Endothelial cell of umbilical vein (primary cell): ENCODE measurements at regions not wholly inside any gene's neighbourhood (a gene's known extent, or its start where the extent isn't known, plus 50 kb on each side); places are given as distances from the start of the nearest gene placed in this dataset.

Experiments used
- BruUV-seq: library from RNA; stranded (reverse); fragments of 400-500 nt; replicated peaks from 2 replicates; lab custom pipeline; 2021; lab: Mats Ljungman, UMichigan
- CTCF ChIA-PET: fragments of 300-600, 350-600 bp; sonication (Branson Sonifier 250); formaldehyde crosslinking; loops from one replicate; lab custom pipeline; 2021; ENCODE audit warnings: antibody characterized with exemption, inconsistent platforms; lab: Charles Lee
- POLR2A ChIA-PET: fragments of 300-600, 350-600 bp; sonication (Branson Sonifier 250); formaldehyde crosslinking; loops from one replicate; lab custom pipeline; 2021; ENCODE audit warnings: antibody characterized with exemption, inconsistent platforms; lab: Charles Lee
- DNase-seq: peaks from one replicate; pipeline ENCODE4 v3.0.0-alpha.2; 2011; ENCODE audit warnings: low read depth, low spot score
- FAIRE-seq: peaks from 2 replicates; lab custom pipeline; 2011; peaks lifted over from hg19 to GRCh38; lab: Jason Lieb, UNC
- H2AFZ ChIP-seq: 2 replicates; pipeline ENCODE4 v1.6.0; 2012; ENCODE audit warnings: low read depth, low read length, control low read depth, inconsistent platforms
- H3K27ac ChIP-seq: 2 replicates; pipeline ENCODE4 v1.5.1; 2011; ENCODE audit warnings: low read depth, mild to moderate bottlenecking, control low read depth, low read length, moderate library complexity; ENCODE audit not compliant: insufficient read depth
- H3K27me3 ChIP-seq, 2 experiments: 2 replicates each; pipeline versions ENCODE4 v1.6.0 to v1.6.1; 2011; ENCODE audit warnings: low read length in 2 of 2, mixed read lengths in 1 of 2; ENCODE audit not compliant: control insufficient read depth in 2 of 2, insufficient read depth in 2 of 2
- H3K36me3 ChIP-seq, 2 experiments: 2 replicates in 1 of 2; 3 replicates in 1 of 2; pipeline ENCODE4 v1.5.1; 2011; ENCODE audit warnings: low read length in 2 of 2, mild to moderate bottlenecking in 1 of 2, moderate library complexity in 1 of 2; ENCODE audit not compliant: control insufficient read depth in 2 of 2, insufficient read depth in 2 of 2; ENCODE audit errors: extremely low read depth in 1 of 2
- H3K4me1 ChIP-seq: 3 replicates; pipeline ENCODE4 v1.5.1; 2011; ENCODE audit warnings: mild to moderate bottlenecking, low read length; ENCODE audit not compliant: control insufficient read depth, insufficient read depth; ENCODE audit errors: extremely low read depth
- H3K4me2 ChIP-seq: 2 replicates; pipeline ENCODE4 v1.6.1; 2011; ENCODE audit warnings: low read length, control low read depth, mixed read lengths; ENCODE audit not compliant: insufficient read depth
- H3K4me3 ChIP-seq, 3 experiments: fragments of 200-600 bp in 1 of 3; sonication (generic), shearing (Covaris generic) in 1 of 3; replicated peaks in 1 of 3; 2 replicates each; pipeline ENCODE4 v1.5.1; 2011 to 2016; ENCODE audit warnings: control low read depth in 3 of 3, low read length in 3 of 3, mild to moderate bottlenecking in 2 of 3, inconsistent platforms in 1 of 3, low read depth in 1 of 3, moderate library complexity in 1 of 3; ENCODE audit not compliant: insufficient read depth in 1 of 3
- H3K79me2 ChIP-seq: 2 replicates; pipeline ENCODE4 v1.6.0; 2012; ENCODE audit warnings: low read length, inconsistent platforms; ENCODE audit not compliant: control insufficient read depth, insufficient read depth
- H3K9ac ChIP-seq: replicated peaks from 2 replicates; pipeline ENCODE3; 2011; ENCODE audit warnings: low read length, control low read depth; ENCODE audit not compliant: insufficient read depth; ENCODE audit errors: extremely low read depth
- H3K9me1 ChIP-seq: replicated peaks from 3 replicates; pipeline ENCODE4 v1.6.0; 2011; ENCODE audit warnings: mild to moderate bottlenecking, low read length; ENCODE audit not compliant: control insufficient read depth, insufficient read depth; ENCODE audit errors: extremely low read depth
- H3K9me3 ChIP-seq: replicated peaks from 2 replicates; pipeline ENCODE4 v1.5.1; 2012; ENCODE audit warnings: low read length, inconsistent platforms; ENCODE audit not compliant: control insufficient read depth, insufficient read depth
- H4K20me1 ChIP-seq: replicated peaks from 2 replicates; pipeline ENCODE3; 2011; ENCODE audit warnings: mild to moderate bottlenecking, low read length; ENCODE audit not compliant: control insufficient read depth, insufficient read depth; ENCODE audit errors: extremely low read depth
- EZH2 ChIP-seq: IDR thresholded peaks from 2 replicates; pipeline ENCODE4 v1.6.1; 2012; ENCODE audit warnings: borderline replicate concordance, low read depth, mild to moderate bottlenecking, moderate library complexity, low read length, inconsistent platforms; ENCODE audit not compliant: severe bottlenecking
- FOS ChIP-seq: IDR thresholded peaks from 2 replicates; pipeline ENCODE4 v1.6.1; 2011; ENCODE audit warnings: mild to moderate bottlenecking, low read length, moderate library complexity, borderline replicate concordance; ENCODE audit not compliant: insufficient read depth
- GATA2 ChIP-seq: IDR thresholded peaks from 2 replicates; pipeline ENCODE4 v1.7.0; 2011; ENCODE audit warnings: low read depth, mild to moderate bottlenecking, moderate library complexity, mixed read lengths, low read length; ENCODE audit not compliant: insufficient read length, insufficient read depth
- JUN ChIP-seq: IDR thresholded peaks from 2 replicates; pipeline ENCODE4 v1.6.1; 2011; ENCODE audit warnings: borderline replicate concordance, low read depth; ENCODE audit not compliant: insufficient read length, insufficient read depth
- MYC ChIP-seq: IDR thresholded peaks from one replicate; pipeline ENCODE4 v1.6.1; 2011; ENCODE audit warnings: mild to moderate bottlenecking, low read depth, low read length
- POLR2AphosphoS5 ChIP-seq: IDR thresholded peaks from 2 replicates; pipeline ENCODE4 v1.6.1; 2012; ENCODE audit warnings: low read depth, mild to moderate bottlenecking, control low read depth, low read length, moderate library complexity; ENCODE audit not compliant: insufficient read depth
- dilution Hi-C: fragments of 300-500 bp; cut with MboI; formaldehyde crosslinking; loops from one replicate; pipeline ENCODE4 v1.15.0; 2019; ENCODE audit warnings: low sequenced_read_pairs; ENCODE audit not compliant: extremely low pct_ligation_motif_present
- intact Hi-C: fragments of 100-400 bp; cut with micrococcal nuclease; formaldehyde crosslinking; loops from one replicate; pipeline ENCODE4 v1.10.0; 2022
- TF ChIP-seq, protein P1 (sequence below): IDR thresholded peaks from 2 replicates; pipeline ENCODE4 v1.6.1; 2011; ENCODE audit not compliant: insufficient read depth, insufficient read length

DNA sequence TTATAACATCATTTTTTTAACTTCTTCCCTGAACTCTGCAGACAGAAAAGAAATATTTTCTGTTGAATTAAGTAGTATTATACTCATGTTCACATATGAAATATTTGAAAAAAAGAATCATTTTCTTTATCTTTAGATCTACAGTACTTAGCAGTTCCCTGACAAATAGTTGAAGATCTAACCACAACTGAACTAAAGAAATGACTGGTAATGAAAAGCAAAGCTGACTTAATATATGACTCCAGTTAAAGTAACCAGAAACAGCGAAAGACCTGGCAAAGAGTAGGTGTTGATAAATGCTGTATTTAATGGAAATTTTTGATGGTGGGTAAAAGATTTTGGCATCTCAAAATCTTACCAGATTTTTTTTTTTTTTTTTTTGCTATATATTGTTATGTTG, 207.1 kb upstream of the SLC16A7 start:
- TF ChIP-seq POLR2AphosphoS5 (no peak), EZH2 (no peak)
- TF ChIP-seq, protein P1, sequence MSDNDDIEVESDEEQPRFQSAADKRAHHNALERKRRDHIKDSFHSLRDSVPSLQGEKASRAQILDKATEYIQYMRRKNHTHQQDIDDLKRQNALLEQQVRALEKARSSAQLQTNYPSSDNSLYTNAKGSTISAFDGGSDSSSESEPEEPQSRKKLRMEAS: no peak
- no peaks in the 10 kb centered on the region for H3K9me3 ChIP-seq
- intact Hi-C loops (loop anchor here (5.0 kb wide), 1 partner anchor 1224 kb away; no protein-coding TSS in a partner anchor), dilution Hi-C loops (no loop called here)
- FAIRE-seq: no peak
- no peaks in the 10 kb centered on the region for H3K27me3 ChIP-seq
- H3K27ac ChIP-seq: no peak overlapping the region
- H3K4me3 ChIP-seq: no peak overlapping the region
- no peaks in the 10 kb centered on the region for H3K36me3 ChIP-seq
- no peaks in the 10 kb centered on the region for H4K20me1 ChIP-seq
- POLR2A ChIA-PET: no interaction called here
- no peak overlapping the region for H3K4me2 ChIP-seq
- DNase-seq: no peak
- no peak overlapping the region for H3K9ac ChIP-seq
- H3K79me2 ChIP-seq: no peaks in the 10 kb centered on the region
- H2AFZ ChIP-seq: no peak overlapping the region
- no peaks in the 10 kb centered on the region for H3K9me1 ChIP-seq
- CTCF ChIA-PET: interaction anchor here (0.9 to 1.1 kb wide), 3 partner anchors 9 to 16 kb away, joined by 3 to 4 read pairs (median 3); no protein-coding TSS in a partner anchor
- BruUV-seq: no TSS peak
- no peaks in the 10 kb centered on the region for H3K4me1 ChIP-seq

DNA sequence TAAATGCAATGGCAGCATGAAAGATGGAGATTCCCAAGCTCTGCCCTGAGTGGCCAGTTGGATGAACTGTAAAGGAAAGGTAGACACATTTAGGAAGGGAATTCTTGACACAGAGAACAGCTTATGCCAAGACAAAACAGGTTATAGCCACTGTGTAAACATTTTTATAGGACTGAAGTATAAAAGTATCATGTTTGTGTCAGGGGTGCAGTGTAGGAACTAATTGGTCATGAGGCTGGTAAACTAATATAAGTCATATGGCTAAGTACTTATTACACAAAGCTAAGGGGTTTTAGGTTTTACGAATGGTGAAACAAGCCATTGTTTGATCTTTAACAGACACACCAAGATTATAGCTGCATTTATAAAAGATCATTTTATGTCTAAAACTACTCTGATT, 207.7 kb upstream of the SLC16A7 start:
- Histone ChIP-seq H3K9me3 (no peaks in the 10 kb centered on the region), H3K27me3 (no peaks in the 10 kb centered on the region), H3K79me2 (no peaks in the 10 kb centered on the region), H3K27ac (no peak overlapping the region), H3K9me1 (no peaks in the 10 kb centered on the region), H2AFZ (no peak overlapping the region), H3K4me3 (no peak overlapping the region), H4K20me1 (no peaks in the 10 kb centered on the region), H3K4me1 (no peaks in the 10 kb centered on the region), H3K36me3 (no peaks in the 10 kb centered on the region), H3K9ac (no peak overlapping the region), H3K4me2 (no peak overlapping the region)
- no peak for FAIRE-seq
- ChIA-PET CTCF (interaction anchor here (0.9 to 1.1 kb wide), 3 partner anchors 9 to 15 kb away, joined by 3 to 4 read pairs (median 3); no protein-coding TSS in a partner anchor), POLR2A (no interaction called here)
- TF ChIP-seq JUN (no peak), MYC (no peak), FOS (no peak), GATA2 (no peak)
- TF ChIP-seq, protein P1: no peak
- intact Hi-C loops (loop anchor here (5.0 kb wide), 1 partner anchor 1224 kb away; no protein-coding TSS in a partner anchor), dilution Hi-C loops (no loop called here)
- BruUV-seq: no TSS peak
- no peak for DNase-seq
